ENCODE measurements at regions not wholly inside any gene's neighbourhood (a gene's known extent, or its start where the extent isn't known, plus 50 kb on each side); places are given as distances from the start of the nearest gene placed in this dataset.
"Not testable (repeated sequence)": the region's sequence is repeated elsewhere in the genome, so short reads cannot be mapped to it uniquely, and the experiment has no call there.

- DNase-seq (ENCODE audit: low spot score) = no peak
These were observed 111.1 kb upstream of the VRK1 start for GRCh38 chr14:96686126-96686525.

- no peak for DNase-seq (ENCODE audit: low spot score)
These were observed 108.6 kb upstream of the VRK1 start for GRCh38 chr14:96688629-96689028.

DNA sequence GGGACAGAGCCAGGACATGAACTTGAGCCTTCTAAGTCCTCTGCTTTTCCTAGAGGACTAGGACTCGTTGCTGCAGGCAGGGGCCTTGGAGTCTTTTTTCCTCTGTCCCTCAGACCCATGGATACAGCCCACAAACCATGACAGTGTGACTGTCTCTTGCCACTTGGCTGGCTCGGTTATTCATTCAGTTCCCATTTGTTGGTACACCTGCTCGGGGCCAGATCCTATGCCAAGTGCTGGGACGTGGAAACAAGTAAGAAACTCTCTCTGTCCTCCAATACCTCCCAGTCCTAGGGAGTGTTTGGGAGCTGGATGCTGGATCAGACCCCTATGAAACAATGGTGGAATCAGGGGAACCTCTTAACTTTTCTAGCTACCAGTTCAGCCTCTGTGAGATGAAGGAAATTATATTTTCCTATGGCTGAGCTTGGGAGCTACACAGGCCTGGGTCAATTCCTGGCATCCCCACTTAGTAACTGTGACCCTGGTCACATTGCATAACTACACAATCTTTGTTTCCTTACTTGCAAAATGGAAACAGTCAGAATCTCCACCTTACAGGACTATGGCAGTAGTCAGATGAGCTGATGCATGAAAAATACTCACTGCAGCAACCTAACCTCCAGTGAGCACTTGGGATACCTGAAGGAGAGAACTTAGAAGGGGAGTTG, 106.3 kb upstream of the VRK1 start:
- no peak for DNase-seq (ENCODE audit: low spot score)

DNA sequence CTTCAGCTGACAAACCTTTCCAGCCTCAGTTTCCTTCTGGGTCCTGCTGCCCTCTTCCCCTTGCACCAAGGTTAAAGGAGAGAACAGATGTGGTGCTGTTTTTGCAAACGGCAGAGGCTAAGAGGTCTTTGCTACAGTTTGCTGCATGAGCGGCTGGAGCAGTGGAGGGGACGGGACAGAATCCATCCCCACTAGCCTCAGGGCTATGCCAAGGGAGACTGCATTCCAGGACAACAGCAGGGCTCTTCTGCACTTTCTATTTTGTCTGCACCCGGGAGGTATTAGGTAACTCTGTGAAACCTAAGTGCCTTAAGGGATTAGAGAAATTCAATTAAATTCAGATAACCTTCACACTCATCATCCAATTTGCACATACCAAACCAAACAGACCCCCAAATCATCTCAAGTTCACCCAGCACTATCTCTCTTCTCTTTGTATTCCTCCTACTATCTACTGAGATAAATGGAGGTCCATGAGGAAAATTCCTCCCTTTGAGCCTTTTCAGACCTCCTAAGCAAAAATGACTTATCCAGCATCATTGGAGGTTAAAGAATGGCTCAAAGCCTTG, 103.8 kb upstream of the VRK1 start:
- DNase-seq (ENCODE audit: low spot score) = no peak

DNA sequence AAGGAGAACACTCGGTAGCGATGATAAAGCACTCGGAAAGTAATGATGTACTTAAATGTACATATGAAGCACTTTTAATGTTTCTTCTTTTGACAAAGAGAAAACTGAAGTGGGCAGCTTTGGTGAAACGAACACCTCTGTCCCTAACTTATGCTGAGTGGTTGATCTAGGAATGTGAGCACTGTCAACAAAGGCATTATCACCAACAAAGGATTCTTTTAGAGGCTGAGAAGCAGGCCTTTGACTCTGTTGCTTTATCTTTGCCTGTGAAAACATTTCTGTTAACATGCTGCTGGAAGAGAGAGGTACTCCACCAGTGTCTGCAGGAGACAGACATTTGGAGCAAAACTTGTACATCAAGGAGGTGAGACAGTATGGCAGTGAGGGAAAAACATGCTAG, 103.2 kb upstream of the VRK1 start:
- DNase-seq (ENCODE audit: low spot score) = no peak

DNA sequence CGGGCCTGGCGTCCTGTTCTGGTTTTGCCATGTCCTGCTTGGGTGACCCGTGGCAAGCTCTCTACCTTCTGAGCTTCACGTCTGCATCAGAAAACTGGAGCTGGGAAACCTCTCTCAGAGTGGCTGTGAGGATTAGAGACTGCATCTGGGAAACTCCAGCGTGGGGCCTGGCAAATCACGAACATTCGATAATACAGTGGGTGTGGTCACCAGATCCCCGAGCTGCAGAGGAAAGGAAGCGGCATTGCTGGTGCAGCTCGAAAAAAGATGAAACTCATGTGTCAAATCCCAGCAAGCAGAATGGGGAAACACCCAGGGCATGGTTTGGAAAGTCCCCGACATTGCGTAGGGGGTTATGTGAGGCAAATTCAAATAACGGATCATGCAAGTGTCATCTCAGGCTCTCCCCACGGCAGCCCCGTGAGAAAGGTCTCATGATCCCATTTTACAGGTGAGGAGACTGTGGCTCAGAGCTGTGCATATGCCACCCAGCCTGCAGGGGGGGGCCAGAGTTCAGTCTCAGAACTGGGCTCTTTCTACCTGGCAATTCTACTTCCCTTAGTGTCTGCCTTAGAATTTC, 98.1 kb upstream of the VRK1 start:
- DNase-seq (ENCODE audit: low spot score) = no peak

DNA sequence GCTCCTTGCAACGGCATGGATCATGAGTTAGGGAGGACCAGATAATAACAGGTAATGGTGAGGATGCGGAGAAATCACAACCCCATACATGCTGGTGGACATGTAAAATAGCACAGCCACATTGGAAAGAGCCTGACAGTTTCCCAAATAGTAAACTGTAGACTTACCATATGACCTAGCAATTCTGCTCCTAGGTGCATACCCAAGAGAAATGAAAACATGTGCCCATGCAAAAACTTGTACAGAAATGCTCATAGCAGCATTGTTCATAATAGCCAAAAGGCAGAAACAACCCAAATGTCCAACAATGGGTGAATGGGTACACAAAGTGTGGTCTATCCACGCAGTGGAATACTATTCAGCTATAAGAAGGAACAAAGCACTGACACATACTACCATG, 97.5 kb upstream of the VRK1 start:
- DNase-seq (ENCODE audit: low spot score) = no peak

- no peak for DNase-seq (ENCODE audit: low spot score)
These were observed 94.4 kb upstream of the VRK1 start for GRCh38 chr14:96702831-96703230.

- no peak for DNase-seq (ENCODE audit: low spot score)
These were observed 91.6 kb upstream of the VRK1 start for GRCh38 chr14:96705422-96706092.

DNA sequence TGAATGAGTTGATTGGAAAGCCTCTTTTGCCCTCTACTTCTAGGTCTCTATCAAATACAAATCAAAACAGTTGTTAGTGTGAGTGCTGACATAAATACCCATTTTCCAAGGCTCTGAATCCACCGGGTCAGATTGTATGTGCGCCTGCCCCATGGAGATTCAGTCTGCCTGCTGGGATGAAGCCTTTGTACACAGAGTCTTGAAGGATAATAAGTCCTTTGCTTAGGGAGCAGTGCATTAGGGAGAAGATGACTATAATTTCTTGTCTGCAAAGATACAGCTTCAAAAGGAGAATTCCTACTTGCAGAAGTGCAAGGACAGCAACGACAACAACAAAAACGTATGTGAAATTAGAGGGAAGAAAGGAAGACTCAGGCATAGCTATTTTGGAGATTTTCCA, 90.3 kb upstream of the VRK1 start:
- DNase-seq (ENCODE audit: low spot score) = no peak

DNA sequence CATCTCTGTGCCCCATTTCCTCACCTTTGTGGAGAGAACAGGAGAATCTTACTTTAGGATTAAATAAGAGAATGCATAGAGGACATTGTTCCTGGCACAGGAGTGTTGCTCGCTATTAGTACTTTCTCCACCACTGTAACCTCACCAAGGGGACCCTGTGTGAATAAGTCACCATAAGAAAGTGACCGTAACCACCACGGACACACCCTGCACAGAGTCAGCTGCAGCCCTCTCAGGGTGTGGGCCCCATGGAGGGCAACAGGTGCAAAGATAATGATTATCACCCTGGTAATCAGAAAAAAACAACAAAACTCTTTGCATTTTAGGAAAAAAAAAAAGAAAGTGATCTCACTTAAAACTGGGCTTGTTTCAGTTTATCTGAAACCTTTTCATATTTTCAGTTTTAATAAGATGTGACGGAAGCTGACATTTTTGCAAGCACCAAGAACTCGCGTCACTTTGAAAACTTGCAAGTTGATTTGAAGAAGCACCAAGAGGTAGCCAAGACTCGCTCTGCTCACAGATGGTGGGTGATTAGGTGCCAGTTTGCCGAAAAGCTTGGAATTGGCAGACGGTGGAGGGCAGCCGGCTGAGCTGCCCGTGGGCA, 87.0 kb upstream of the VRK1 start:
- DNase-seq (ENCODE audit: low spot score) = no peak

- no peak for DNase-seq (ENCODE audit: low spot score)
These were observed 85.5 kb upstream of the VRK1 start for GRCh38 chr14:96711559-96712267.

DNA sequence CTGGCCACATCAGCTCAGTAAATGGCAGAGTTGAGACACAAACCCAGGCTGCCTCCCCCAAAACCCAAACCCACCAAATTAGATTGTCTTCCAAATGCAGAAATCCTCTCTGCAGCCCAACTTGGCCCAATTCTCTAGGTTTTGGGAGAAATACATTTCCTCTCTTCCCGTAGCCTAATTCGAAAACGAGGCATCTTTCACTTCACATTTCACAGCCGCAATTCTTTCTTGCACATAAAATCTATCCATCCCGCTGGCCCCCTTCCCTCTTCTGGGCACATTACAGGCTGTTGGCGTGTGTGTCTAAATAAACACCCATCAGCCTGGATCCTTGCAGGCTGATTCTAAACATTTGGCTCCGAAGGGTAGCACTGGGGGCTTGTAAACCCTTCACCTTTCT, 83.8 kb upstream of the VRK1 start:
- no peak for DNase-seq (ENCODE audit: low spot score)

DNA sequence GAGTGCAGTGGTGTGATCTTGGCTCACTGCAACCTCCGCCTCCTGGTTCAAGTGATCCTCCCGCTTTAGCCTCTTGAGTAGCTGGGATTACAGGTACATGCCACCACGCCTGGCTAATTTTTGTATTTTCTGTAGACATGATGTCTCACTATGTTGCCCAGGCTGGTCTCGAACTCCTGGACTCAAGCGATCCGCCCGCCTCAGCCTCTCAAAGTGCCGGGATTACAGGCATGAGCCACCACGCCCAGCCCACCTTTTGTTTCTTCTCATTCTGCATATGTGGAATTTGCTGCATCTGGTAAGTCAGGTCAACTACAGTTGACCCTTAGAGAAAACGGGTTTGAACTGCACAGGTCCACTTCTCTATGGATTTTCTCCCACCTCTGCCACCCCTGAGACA, 82.6 kb upstream of the VRK1 start:
- DNase-seq (ENCODE audit: low spot score) = not testable (repeated sequence)

- DNase-seq (ENCODE audit: low spot score) = no peak
These were observed 80.1 kb upstream of the VRK1 start for GRCh38 chr14:96717116-96717515.

DNA sequence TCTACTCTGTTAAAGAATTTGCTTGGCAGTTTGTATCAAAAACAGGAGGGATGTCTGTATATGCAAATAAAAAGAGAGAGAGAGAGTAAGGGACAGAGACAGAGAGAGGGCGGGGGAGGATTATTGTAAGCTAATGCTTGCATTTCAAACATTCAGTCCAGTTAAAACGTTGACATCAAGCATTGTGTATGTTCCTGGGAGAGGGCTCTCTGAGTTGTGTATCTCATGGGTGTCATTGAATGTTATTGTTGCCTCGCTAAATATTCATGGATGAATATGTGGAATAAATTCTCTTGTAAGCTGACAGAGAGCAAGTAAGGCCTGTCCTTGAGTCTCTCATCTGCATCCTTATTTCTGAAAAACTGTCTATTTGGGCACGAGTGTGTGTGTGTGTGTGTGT, 78.8 kb upstream of the VRK1 start:
- DNase-seq (ENCODE audit: low spot score) = no peak

DNA sequence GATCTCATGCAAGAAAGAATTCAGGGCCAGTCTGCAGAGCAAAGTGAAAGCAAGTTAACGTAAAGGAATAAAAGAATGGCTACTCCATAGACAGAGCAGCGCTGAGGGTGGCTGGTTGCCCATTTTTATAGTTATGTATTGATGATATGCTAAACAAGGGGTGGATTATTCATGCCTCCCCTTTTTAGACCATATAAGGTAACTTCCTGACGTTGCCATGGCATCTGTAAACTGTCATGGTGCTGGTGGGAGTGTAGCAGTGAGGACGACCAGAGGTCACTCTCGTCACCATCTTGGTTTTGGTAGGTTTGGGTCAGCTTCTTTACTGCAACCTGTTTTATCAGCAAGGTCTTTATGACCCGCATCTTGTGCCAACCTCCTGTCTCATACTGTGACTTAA, 76.5 kb upstream of the VRK1 start:
- DNase-seq (ENCODE audit: low spot score) = not testable (repeated sequence)

GRCh38 chr14:96722736-96723135, 74.4 kb upstream of the VRK1 start:
- DNase-seq (ENCODE audit: low spot score) = no peak

- no peak for DNase-seq (ENCODE audit: low spot score)
These were observed 73.2 kb upstream of the VRK1 start for GRCh38 chr14:96723946-96724345.

DNA sequence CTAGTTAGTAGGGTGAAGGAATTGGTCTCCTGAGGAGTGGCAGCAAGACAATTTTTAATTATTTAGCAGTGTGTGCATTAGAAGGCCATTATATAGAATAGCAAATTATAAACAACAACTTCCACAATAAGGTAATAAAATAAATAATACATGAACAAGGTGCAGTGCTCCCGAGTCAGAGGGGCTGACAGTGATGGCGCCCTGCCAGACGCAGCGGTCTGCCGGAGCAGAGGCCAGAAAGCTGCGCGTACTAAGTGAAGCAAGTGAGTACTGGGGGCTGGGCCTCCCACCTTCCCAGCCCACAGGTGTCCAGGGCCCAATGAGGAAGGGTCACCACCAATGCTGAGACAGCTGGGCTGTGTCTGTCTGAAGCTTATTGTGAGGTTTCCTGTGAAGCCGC, 72.0 kb upstream of the VRK1 start:
- no peak for DNase-seq (ENCODE audit: low spot score)

- DNase-seq (ENCODE audit: low spot score) = no peak
These were observed 70.1 kb upstream of the VRK1 start for GRCh38 chr14:96727073-96727472.

DNA sequence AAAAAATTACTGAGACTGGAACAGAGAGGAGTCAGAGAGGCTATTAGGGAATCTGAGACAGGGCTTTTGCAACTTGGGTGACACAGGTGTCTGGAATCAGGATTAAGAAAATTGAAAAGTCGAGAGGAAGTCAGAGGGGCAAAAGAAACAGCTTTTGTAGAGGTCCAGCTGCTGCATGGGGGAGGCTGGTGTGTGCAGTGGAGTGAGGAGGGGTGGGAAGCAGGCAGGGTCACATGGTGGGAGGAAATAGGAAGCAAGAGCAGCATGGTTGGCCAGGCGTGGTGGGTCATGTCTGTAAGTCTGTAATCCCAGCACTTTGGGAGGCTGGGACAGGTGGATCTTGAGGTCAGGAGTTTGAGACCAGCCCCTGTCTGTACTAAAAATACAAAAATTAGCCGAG, 69.7 kb upstream of the VRK1 start:
- no peak for DNase-seq (ENCODE audit: low spot score)
